ENCODE measurements at regions not wholly inside any gene's neighbourhood (a gene's known extent, or its start where the extent isn't known, plus 50 kb on each side); places are given as distances from the start of the nearest gene placed in this dataset.
"Not testable (repeated sequence)": the region's sequence is repeated elsewhere in the genome, so short reads cannot be mapped to it uniquely, and the experiment has no call there.

- TF ChIP-seq CTCF (IDR thresholded peaks at IDR 0.05; ENCODE audit: low read depth, low read length, missing input control) (no peak), FOXA1 (IDR thresholded peaks at IDR 0.05) (no peak), HNF4G (IDR thresholded peaks at IDR 0.05) (no peak), ATF3 (IDR thresholded peaks at IDR 0.05) (no peak), SP1 (IDR thresholded peaks at IDR 0.05) (no peak), GABPA (IDR thresholded peaks at IDR 0.05 in 1 of 2, conservative IDR thresholded peaks at IDR 0.05 in 1 of 2) (no peak), RXRA (IDR thresholded peaks at IDR 0.05) (no peak)
Observed at GRCh38 chr6:27726619-27727023, 185.6 kb downstream of the OR2B2 start (continued).

GRCh38 chr6:27720607-27721580, 191.3 kb downstream of the OR2B2 start:
- Histone ChIP-seq H3K27me3 (ENCODE audit: control insufficient read depth in 4 of 4, insufficient read depth in 4 of 4, low read length in 3 of 4) (peaks cover 0 to 12% (median under 1%) of the 10 kb centered on the region in 4 donors), H3K9ac (ENCODE audit: low read depth in 1 of 2, low read length in 2 of 2) (no peak overlapping the region), H3K4me1 (ENCODE audit: control insufficient read depth in 4 of 4, insufficient read depth in 4 of 4, low read length in 3 of 4) (no peaks in the 10 kb centered on the region), H3K4me3 (ENCODE audit: low read depth in 1 of 3, low read length in 3 of 3) (no peak overlapping the region), H3K27ac (ENCODE audit: low read depth in 1 of 2, low read length in 2 of 2) (no peak overlapping the region), H3K36me3 (ENCODE audit: control insufficient read depth in 4 of 4, insufficient read depth in 3 of 4, low read depth in 1 of 4, low read length in 3 of 4) (no peaks in the 10 kb centered on the region), H3K9me3 (ENCODE audit: control insufficient read depth in 4 of 4, low read length in 3 of 4) (no peaks in the 10 kb centered on the region)
- TF ChIP-seq HNF4A (conservative IDR thresholded peaks at IDR 0.05) = no peak
- no peak for TF ChIP-seq MAX (IDR thresholded peaks at IDR 0.05)
- no peak for TF ChIP-seq FOXA1 (IDR thresholded peaks at IDR 0.05)
- TF ChIP-seq HNF4G (IDR thresholded peaks at IDR 0.05) = no peak
- TF ChIP-seq REST (IDR thresholded peaks at IDR 0.05) = no peak
- no peak for TF ChIP-seq GABPA (IDR thresholded peaks at IDR 0.05 in 1 of 2, conservative IDR thresholded peaks at IDR 0.05 in 1 of 2)
- no peak for TF ChIP-seq CTCF (IDR thresholded peaks at IDR 0.05; ENCODE audit: low read depth, low read length, missing input control)
- TF ChIP-seq ATF3 (IDR thresholded peaks at IDR 0.05) = no peak
- no peak for TF ChIP-seq TAF1 (conservative IDR thresholded peaks at IDR 0.05)
- no peak for DNase-seq (ENCODE audit: low spot score)
- 37% methylated on average over 19 of the region's 19 CpGs for WGBS

GRCh38 chr6:27719039-27719438, 193.2 kb downstream of the OR2B2 start:
- H3K9ac ChIP-seq (ENCODE audit: low read depth in 1 of 2, low read length in 2 of 2); H3K36me3 ChIP-seq (ENCODE audit: control insufficient read depth in 4 of 4, insufficient read depth in 3 of 4, low read depth in 1 of 4, low read length in 3 of 4); DNase-seq (ENCODE audit: low spot score); H3K9me3 ChIP-seq (ENCODE audit: control insufficient read depth in 4 of 4, low read length in 3 of 4); H3K4me1 ChIP-seq (ENCODE audit: control insufficient read depth in 4 of 4, insufficient read depth in 4 of 4, low read length in 3 of 4); H3K27ac ChIP-seq (ENCODE audit: low read depth in 1 of 2, low read length in 2 of 2); H3K4me3 ChIP-seq (ENCODE audit: low read depth in 1 of 3, low read length in 3 of 3): not testable (repeated sequence)
- WGBS = 77% methylated on average over 8 of the region's 8 CpGs
- H3K27me3 ChIP-seq (ENCODE audit: control insufficient read depth in 4 of 4, insufficient read depth in 4 of 4, low read length in 3 of 4) = peaks cover 0 to 12% (median under 1%) of the 10 kb centered on the region in 4 donors
